GM23338 (cell line): ENCODE measurements at regions not wholly inside any gene's neighbourhood (a gene's known extent, or its start where the extent isn't known, plus 50 kb on each side); places are given as distances from the start of the nearest gene placed in this dataset.

Experiments used
- ATAC-seq: fragments of 200-7000 bp; cut with Tn5 transposase; 3 replicates; pipeline ENCODE4 v1.9.1; 2020
- DNase-seq: peaks from one replicate; pipeline ENCODE4 v3.0.0-alpha.2; 2015; ENCODE audit warnings: low spot score
- H2AFZ ChIP-seq: fragments of 200-600 bp; sonication (generic); 2 replicates; pipeline ENCODE4 v1.8.0; 2016; ENCODE audit warnings: antibody characterized with exemption, mild to moderate bottlenecking, moderate library complexity
- H3F3A ChIP-seq: fragments of 200-600 bp; sonication (generic); replicated peaks from 2 replicates; pipeline ENCODE4 v1.8.0; 2017; ENCODE audit warnings: antibody characterized with exemption, mixed run types, low read depth
- H3K27ac ChIP-seq: fragments of 200-600 bp; sonication (generic); 2 replicates; pipeline ENCODE4 v1.6.1; 2016; ENCODE audit warnings: low read depth
- H3K27me3 ChIP-seq: fragments of 200-600 bp; sonication (generic); 2 replicates; pipeline ENCODE4 v1.8.0; 2016; ENCODE audit warnings: mild to moderate bottlenecking, mixed run types, moderate library complexity; ENCODE audit not compliant: insufficient read depth
- H3K36me3 ChIP-seq: fragments of 200-600 bp; sonication (generic); 2 replicates; pipeline ENCODE4 v1.8.0; 2016; ENCODE audit warnings: mild to moderate bottlenecking; ENCODE audit not compliant: insufficient read depth
- H3K4me1 ChIP-seq: fragments of 200-600 bp; sonication (generic); 2 replicates; pipeline ENCODE4 v1.8.0; 2016; ENCODE audit warnings: mild to moderate bottlenecking, moderate library complexity; ENCODE audit not compliant: insufficient read depth
- H3K4me2 ChIP-seq: fragments of 200-600 bp; sonication (generic); 2 replicates; pipeline ENCODE4 v1.7.1; 2017; ENCODE audit warnings: mixed run types
- H3K4me3 ChIP-seq: fragments of 200-600 bp; sonication (generic); 2 replicates; pipeline ENCODE4 v1.6.1; 2016; ENCODE audit warnings: mixed run types
- H3K79me2 ChIP-seq: fragments of 200-600 bp; sonication (generic); replicated peaks from 2 replicates; pipeline ENCODE4 v1.8.0; 2017; ENCODE audit warnings: mild to moderate bottlenecking; ENCODE audit not compliant: insufficient read depth
- H3K9me2 ChIP-seq: fragments of 200-600 bp; sonication (generic); 2 replicates; pipeline ENCODE4 v1.8.0; 2017; ENCODE audit not compliant: insufficient read depth
- H4K20me1 ChIP-seq: fragments of 200-600 bp; sonication (generic); replicated peaks from 2 replicates; pipeline ENCODE4 v1.8.0; 2017; ENCODE audit warnings: mild to moderate bottlenecking; ENCODE audit not compliant: insufficient read depth
- H3K27ac Mint-ChIP-seq: 2 replicates; pipeline ENCODE4 v1.8.0; 2020; ENCODE audit warnings: inconsistent platforms, mild to moderate bottlenecking, moderate library complexity, mixed read lengths
- H3K27me3 Mint-ChIP-seq: 3 replicates; pipeline ENCODE4 v1.8.0; 2022; ENCODE audit warnings: low read depth, mild to moderate bottlenecking, moderate library complexity, mixed read lengths, inconsistent platforms; ENCODE audit not compliant: insufficient read depth, poor library complexity
- H3K36me3 Mint-ChIP-seq: 3 replicates; pipeline ENCODE4 v1.8.0; 2021; ENCODE audit warnings: low read depth, mild to moderate bottlenecking, inconsistent platforms, moderate library complexity, mixed read lengths
- H3K4me1 Mint-ChIP-seq: 3 replicates; pipeline ENCODE4 v1.8.0; 2020; ENCODE audit warnings: mild to moderate bottlenecking, inconsistent platforms, mixed read lengths
- H3K4me3 Mint-ChIP-seq: 3 replicates; pipeline ENCODE4 v1.8.0; 2021; ENCODE audit warnings: moderate library complexity, mild to moderate bottlenecking, inconsistent platforms, mixed read lengths
- H3K9me3 Mint-ChIP-seq: 3 replicates; pipeline ENCODE4 v1.8.0; 2020; ENCODE audit warnings: moderate library complexity, mild to moderate bottlenecking, inconsistent platforms, mixed read lengths
- CREB1 ChIP-seq: fragments of 250-450 bp; sonication (Bioruptor Pico); IDR thresholded peaks from 2 replicates; pipeline ENCODE4 v1.5.0; 2020; ENCODE audit warnings: low read depth, mild to moderate bottlenecking, moderate library complexity
- EZH2 ChIP-seq: fragments of 200-600 bp; sonication (generic); IDR thresholded peaks from one replicate; pipeline ENCODE4 v1.8.0; 2017; ENCODE audit warnings: antibody characterized with exemption, mild to moderate bottlenecking, low read depth; ENCODE audit not compliant: unreplicated experiment
- EZH2phosphoT487 ChIP-seq: fragments of 200-600 bp; sonication (generic); IDR thresholded peaks from one replicate; pipeline ENCODE4 v1.8.1; 2018; ENCODE audit warnings: antibody characterized with exemption; ENCODE audit not compliant: unreplicated experiment
- JUNB ChIP-seq: IDR thresholded peaks from one replicate; pipeline ENCODE4 v1.6.1; 2016; ENCODE audit warnings: antibody characterized with exemption; ENCODE audit not compliant: unreplicated experiment
- NANOG ChIP-seq: IDR thresholded peaks from 2 replicates; pipeline ENCODE4 v1.6.1; 2016; ENCODE audit warnings: antibody characterized with exemption, borderline replicate concordance
- POLR2AphosphoS5 ChIP-seq: IDR thresholded peaks from 2 replicates; pipeline ENCODE4 v1.6.1; 2016; ENCODE audit warnings: antibody characterized with exemption, low read depth
- STAT1 ChIP-seq: IDR thresholded peaks from one replicate; pipeline ENCODE4 v1.6.1; 2016; ENCODE audit warnings: antibody characterized with exemption; ENCODE audit not compliant: unreplicated experiment
- ZNF114 ChIP-seq: fragments of 250-450 bp; sonication (Bioruptor Pico); IDR thresholded peaks from 2 replicates; pipeline ENCODE4 v1.5.0; 2020; ENCODE audit warnings: mild to moderate bottlenecking, moderate library complexity
- ZNF331 ChIP-seq: fragments of 250-450 bp; sonication (Bioruptor Pico); IDR thresholded peaks from 2 replicates; pipeline ENCODE4 v1.5.0; 2020; ENCODE audit warnings: low read depth, mild to moderate bottlenecking, moderate library complexity
- TF ChIP-seq, protein P1 (sequence below): IDR thresholded peaks from one replicate; pipeline ENCODE4 v1.6.1; 2018; ENCODE audit warnings: antibody characterized with exemption; ENCODE audit not compliant: unreplicated experiment
- TF ChIP-seq, protein P2 (sequence below): IDR thresholded peaks from 2 replicates; pipeline ENCODE4 v1.6.1; 2016; ENCODE audit warnings: antibody characterized with exemption
- TF ChIP-seq, protein P3 (sequence below): fragments of 250-450 bp; sonication (Bioruptor Pico); IDR thresholded peaks from 2 replicates; pipeline ENCODE4 v1.5.0; 2020; ENCODE audit warnings: mild to moderate bottlenecking, moderate library complexity
- TF ChIP-seq, protein P4 (sequence below), 2 experiments: fragments of 200-600 bp in 1 of 2; sonication (generic) in 1 of 2; conservative IDR thresholded peaks; 2 replicates each; pipeline versions ENCODE4 v1.5.1 to v1.6.1; 2016 to 2017; ENCODE audit warnings: antibody characterized with exemption in 2 of 2, low read depth in 2 of 2, mild to moderate bottlenecking in 2 of 2, moderate library complexity in 1 of 2

DNA sequence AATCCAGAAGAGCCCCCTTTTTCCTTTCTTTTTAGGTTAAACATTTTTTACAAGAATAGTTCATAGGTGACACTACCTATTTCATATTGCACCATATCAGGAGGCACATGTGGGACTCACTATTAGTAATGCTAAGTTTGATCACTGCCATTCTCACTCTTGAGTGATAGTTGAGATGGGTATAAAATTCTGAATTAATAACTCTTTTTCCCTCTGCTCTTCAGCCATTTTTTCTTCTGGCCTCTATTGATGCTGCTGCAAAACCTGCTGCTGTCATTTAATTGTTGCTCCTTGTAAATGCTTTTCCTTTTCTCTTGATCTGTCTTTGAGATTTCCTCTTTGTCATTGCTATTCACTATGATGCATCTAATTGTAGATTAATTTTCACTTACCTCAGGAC lies 482.0 kb downstream of the MID1IP1 start:
- Histone ChIP-seq H3K79me2 (no peaks in the 10 kb centered on the region), H3K36me3 (no peaks in the 10 kb centered on the region), H3K4me3 (no peak overlapping the region), H3K9me2 (no peaks in the 10 kb centered on the region), H3F3A (no peaks in the 10 kb centered on the region), H3K27me3 (no peaks in the 10 kb centered on the region), H4K20me1 (no peaks in the 10 kb centered on the region), H3K27ac (no peak overlapping the region), H3K4me1 (no peaks in the 10 kb centered on the region), H2AFZ (no peak overlapping the region), H3K4me2 (no peak overlapping the region)
- no peaks in the 10 kb centered on the region for H3K27me3 Mint-ChIP-seq
- DNase-seq (no peak), ATAC-seq (no peak)
- peaks cover 12% of the 10 kb centered on the region for H3K9me3 Mint-ChIP-seq
- no peaks in the 10 kb centered on the region for H3K4me1 Mint-ChIP-seq
- no peak overlapping the region for H3K27ac Mint-ChIP-seq
- peaks cover 9% of the 10 kb centered on the region; the same call in 2 of the 3 replicates for H3K36me3 Mint-ChIP-seq
- TF ChIP-seq JUNB (no peak), POLR2AphosphoS5 (no peak), ZNF331 (CRISPR knock-in tag) (no peak), ZNF114 (CRISPR knock-in tag) (no peak), EZH2 (no peak), NANOG (no peak), STAT1 (no peak), CREB1 (no peak), EZH2phosphoT487 (no peak)
- TF ChIP-seq, protein P1, sequence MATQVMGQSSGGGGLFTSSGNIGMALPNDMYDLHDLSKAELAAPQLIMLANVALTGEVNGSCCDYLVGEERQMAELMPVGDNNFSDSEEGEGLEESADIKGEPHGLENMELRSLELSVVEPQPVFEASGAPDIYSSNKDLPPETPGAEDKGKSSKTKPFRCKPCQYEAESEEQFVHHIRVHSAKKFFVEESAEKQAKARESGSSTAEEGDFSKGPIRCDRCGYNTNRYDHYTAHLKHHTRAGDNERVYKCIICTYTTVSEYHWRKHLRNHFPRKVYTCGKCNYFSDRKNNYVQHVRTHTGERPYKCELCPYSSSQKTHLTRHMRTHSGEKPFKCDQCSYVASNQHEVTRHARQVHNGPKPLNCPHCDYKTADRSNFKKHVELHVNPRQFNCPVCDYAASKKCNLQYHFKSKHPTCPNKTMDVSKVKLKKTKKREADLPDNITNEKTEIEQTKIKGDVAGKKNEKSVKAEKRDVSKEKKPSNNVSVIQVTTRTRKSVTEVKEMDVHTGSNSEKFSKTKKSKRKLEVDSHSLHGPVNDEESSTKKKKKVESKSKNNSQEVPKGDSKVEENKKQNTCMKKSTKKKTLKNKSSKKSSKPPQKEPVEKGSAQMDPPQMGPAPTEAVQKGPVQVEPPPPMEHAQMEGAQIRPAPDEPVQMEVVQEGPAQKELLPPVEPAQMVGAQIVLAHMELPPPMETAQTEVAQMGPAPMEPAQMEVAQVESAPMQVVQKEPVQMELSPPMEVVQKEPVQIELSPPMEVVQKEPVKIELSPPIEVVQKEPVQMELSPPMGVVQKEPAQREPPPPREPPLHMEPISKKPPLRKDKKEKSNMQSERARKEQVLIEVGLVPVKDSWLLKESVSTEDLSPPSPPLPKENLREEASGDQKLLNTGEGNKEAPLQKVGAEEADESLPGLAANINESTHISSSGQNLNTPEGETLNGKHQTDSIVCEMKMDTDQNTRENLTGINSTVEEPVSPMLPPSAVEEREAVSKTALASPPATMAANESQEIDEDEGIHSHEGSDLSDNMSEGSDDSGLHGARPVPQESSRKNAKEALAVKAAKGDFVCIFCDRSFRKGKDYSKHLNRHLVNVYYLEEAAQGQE = no peak
- TF ChIP-seq, protein P2, sequence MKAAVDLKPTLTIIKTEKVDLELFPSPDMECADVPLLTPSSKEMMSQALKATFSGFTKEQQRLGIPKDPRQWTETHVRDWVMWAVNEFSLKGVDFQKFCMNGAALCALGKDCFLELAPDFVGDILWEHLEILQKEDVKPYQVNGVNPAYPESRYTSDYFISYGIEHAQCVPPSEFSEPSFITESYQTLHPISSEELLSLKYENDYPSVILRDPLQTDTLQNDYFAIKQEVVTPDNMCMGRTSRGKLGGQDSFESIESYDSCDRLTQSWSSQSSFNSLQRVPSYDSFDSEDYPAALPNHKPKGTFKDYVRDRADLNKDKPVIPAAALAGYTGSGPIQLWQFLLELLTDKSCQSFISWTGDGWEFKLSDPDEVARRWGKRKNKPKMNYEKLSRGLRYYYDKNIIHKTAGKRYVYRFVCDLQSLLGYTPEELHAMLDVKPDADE = no peak
- TF ChIP-seq, protein P3, sequence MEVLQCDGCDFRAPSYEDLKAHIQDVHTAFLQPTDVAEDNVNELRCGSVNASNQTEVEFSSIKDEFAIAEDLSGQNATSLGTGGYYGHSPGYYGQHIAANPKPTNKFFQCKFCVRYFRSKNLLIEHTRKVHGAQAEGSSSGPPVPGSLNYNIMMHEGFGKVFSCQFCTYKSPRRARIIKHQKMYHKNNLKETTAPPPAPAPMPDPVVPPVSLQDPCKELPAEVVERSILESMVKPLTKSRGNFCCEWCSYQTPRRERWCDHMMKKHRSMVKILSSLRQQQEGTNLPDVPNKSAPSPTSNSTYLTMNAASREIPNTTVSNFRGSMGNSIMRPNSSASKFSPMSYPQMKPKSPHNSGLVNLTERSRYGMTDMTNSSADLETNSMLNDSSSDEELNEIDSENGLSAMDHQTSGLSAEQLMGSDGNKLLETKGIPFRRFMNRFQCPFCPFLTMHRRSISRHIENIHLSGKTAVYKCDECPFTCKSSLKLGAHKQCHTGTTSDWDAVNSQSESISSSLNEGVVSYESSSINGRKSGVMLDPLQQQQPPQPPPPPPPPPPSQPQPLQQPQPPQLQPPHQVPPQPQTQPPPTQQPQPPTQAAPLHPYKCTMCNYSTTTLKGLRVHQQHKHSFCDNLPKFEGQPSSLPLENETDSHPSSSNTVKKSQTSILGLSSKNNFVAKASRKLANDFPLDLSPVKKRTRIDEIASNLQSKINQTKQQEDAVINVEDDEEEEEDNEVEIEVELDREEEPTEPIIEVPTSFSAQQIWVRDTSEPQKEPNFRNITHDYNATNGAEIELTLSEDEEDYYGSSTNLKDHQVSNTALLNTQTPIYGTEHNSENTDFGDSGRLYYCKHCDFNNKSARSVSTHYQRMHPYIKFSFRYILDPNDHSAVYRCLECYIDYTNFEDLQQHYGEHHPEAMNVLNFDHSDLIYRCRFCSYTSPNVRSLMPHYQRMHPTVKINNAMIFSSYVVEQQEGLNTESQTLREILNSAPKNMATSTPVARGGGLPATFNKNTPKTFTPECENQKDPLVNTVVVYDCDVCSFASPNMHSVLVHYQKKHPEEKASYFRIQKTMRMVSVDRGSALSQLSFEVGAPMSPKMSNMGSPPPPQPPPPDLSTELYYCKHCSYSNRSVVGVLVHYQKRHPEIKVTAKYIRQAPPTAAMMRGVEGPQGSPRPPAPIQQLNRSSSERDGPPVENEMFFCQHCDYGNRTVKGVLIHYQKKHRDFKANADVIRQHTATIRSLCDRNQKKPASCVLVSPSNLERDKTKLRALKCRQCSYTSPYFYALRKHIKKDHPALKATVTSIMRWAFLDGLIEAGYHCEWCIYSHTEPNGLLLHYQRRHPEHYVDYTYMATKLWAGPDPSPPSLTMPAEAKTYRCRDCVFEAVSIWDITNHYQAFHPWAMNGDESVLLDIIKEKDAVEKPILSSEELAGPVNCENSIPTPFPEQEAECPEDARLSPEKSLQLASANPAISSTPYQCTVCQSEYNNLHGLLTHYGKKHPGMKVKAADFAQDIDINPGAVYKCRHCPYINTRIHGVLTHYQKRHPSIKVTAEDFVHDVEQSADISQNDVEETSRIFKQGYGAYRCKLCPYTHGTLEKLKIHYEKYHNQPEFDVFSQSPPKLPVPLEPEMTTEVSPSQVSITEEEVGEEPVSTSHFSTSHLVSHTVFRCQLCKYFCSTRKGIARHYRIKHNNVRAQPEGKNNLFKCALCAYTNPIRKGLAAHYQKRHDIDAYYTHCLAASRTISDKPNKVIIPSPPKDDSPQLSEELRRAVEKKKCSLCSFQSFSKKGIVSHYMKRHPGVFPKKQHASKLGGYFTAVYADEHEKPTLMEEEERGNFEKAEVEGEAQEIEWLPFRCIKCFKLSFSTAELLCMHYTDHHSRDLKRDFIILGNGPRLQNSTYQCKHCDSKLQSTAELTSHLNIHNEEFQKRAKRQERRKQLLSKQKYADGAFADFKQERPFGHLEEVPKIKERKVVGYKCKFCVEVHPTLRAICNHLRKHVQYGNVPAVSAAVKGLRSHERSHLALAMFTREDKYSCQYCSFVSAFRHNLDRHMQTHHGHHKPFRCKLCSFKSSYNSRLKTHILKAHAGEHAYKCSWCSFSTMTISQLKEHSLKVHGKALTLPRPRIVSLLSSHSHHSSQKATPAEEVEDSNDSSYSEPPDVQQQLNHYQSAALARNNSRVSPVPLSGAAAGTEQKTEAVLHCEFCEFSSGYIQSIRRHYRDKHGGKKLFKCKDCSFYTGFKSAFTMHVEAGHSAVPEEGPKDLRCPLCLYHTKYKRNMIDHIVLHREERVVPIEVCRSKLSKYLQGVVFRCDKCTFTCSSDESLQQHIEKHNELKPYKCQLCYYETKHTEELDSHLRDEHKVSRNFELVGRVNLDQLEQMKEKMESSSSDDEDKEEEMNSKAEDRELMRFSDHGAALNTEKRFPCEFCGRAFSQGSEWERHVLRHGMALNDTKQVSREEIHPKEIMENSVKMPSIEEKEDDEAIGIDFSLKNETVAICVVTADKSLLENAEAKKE (CRISPR knock-in tag) = no peak
- TF ChIP-seq, protein P4, sequence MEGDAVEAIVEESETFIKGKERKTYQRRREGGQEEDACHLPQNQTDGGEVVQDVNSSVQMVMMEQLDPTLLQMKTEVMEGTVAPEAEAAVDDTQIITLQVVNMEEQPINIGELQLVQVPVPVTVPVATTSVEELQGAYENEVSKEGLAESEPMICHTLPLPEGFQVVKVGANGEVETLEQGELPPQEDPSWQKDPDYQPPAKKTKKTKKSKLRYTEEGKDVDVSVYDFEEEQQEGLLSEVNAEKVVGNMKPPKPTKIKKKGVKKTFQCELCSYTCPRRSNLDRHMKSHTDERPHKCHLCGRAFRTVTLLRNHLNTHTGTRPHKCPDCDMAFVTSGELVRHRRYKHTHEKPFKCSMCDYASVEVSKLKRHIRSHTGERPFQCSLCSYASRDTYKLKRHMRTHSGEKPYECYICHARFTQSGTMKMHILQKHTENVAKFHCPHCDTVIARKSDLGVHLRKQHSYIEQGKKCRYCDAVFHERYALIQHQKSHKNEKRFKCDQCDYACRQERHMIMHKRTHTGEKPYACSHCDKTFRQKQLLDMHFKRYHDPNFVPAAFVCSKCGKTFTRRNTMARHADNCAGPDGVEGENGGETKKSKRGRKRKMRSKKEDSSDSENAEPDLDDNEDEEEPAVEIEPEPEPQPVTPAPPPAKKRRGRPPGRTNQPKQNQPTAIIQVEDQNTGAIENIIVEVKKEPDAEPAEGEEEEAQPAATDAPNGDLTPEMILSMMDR (conservative IDR thresholded peaks at IDR 0.05; ENCODE audit: low read depth in 2 of 2) = no peak
- H3K4me3 Mint-ChIP-seq = no peak overlapping the region
